ENCODE measurements at regions not wholly inside any gene's neighbourhood (a gene's known extent, or its start where the extent isn't known, plus 50 kb on each side); places are given as distances from the start of the nearest gene placed in this dataset.

DNA sequence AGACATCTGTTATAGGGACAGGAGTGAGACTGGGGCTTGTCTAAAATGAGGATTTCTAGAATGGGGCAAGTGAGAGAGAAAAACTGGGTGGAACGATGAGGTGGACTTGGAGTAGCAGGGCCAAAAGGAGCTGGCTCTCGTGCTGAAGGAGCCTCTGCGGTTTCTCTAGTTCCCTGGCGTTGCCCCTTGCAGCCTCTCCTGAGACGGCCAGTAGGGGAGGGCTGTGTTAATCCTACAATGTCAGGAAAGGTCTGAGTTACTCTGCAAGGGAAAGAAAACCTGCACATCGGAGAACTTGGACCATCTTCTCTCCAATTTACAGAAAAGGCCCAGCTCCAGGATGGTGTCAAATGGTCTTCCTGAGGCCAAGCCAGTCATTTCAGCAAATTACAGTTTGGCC is 963.8 kb upstream of the FLRT2 start:
- DNase-seq (ENCODE audit: extremely low spot score, insufficient read length, low read depth) (no peak), FAIRE-seq (no peak)

DNA sequence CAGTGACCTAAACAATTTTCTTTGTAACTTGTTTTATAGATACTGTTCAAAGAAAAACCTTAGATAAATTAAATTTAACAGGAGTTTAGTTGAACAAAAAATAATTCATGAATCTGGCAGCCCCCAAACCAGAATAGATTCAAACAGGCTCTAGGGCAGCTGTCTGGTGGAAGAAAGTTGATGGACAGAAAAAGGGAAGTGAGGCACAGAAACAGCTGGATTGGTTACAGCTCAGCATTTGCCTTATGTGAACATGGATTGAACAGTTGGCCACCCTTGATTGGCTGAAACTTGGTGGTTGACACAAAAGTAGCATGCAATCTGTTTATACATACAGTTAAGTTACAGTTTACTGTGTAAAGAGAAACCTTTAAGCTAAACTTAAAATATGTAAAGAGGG is 954.3 kb upstream of the FLRT2 start:
- DNase-seq (ENCODE audit: extremely low spot score, insufficient read length, low read depth) (no peak), FAIRE-seq (no peak)

DNA sequence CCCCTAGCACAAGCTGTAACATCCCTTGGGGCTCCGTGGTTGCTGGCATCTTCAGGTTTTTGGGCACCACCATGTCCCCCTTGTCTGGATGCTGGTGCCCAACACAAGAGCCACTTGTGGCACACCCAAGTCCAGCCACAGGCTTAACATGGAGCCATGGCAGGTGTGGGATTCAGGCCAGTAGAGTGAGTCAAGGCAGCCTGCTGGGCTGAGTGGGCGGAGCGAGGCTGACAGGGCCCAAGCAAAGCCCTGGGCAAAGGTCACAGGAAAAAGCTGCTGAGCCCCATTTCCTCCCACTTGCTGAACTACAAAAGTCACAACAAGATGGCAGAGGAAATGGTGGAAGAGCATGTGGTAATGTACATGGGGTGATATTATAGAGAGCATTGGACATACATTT is 950.7 kb upstream of the FLRT2 start:
- no peak for DNase-seq (ENCODE audit: extremely low spot score, insufficient read length, low read depth)
- no peak for FAIRE-seq

GRCh38 chr14:84581041-84581440 is 948.9 kb upstream of the FLRT2 start:
- DNase-seq (ENCODE audit: extremely low spot score, insufficient read length, low read depth) (no peak), FAIRE-seq (no peak)

GRCh38 chr14:84584511-84584910 is 945.4 kb upstream of the FLRT2 start:
- DNase-seq (ENCODE audit: extremely low spot score, insufficient read length, low read depth), result no peak
- FAIRE-seq, result no peak

DNA sequence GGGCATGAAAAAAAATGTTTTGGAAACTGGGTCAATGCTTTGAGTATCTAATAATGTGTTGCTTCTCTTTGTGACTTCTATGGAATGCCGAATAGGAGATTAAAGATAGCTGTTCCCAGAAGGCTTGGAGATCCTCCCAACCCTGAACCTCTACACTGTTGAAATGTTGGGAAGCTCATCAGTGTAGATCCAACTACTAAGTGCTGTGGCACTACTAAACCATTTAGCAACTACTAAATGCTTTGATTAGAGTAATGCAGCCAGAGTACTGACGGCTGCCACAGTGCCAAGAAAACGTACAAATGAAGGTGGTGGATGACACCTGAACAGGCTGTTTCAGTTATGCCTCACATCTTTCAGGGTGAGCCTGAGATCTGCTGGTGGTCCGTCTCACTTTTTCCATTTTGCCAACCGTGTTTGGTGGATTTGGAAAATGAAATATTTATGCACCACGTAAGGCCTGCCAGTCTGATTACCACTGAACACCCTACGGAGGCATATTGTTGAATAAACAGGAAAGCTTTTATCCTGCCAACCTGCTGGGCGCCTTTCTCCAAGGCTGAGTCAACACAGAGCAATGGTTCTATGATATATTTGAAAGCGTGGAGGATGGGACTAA is 938.0 kb upstream of the FLRT2 start:
- FAIRE-seq (no peak), DNase-seq (ENCODE audit: extremely low spot score, insufficient read length, low read depth) (no peak)

GRCh38 chr14:84592770-84593169 is 937.2 kb upstream of the FLRT2 start:
- no peak for FAIRE-seq

DNA sequence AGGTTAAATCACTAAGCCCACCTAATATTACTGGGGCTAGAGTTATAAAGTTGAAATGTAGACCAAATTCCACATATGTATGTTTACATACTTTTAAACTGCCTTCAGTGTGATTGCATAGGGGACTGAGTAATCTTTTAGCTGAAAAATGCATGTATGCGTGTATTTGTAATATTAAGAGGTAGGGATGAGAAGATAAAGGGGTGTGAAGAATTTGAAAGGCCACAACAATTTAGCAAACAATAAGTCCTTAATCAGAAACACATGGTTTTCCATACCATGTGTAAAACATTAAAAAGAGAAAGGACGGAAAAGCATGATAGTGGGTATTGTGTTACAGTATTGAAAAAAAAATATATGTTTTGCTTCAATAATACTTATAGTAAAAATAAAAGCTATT is 919.9 kb upstream of the FLRT2 start:
- FAIRE-seq (no peak), DNase-seq (ENCODE audit: extremely low spot score, insufficient read length, low read depth) (no peak)

More at GRCh38 chr14:84592770-84593169, 937.2 kb upstream of the FLRT2 start:
- no peak for DNase-seq (ENCODE audit: extremely low spot score, insufficient read length, low read depth)

DNA sequence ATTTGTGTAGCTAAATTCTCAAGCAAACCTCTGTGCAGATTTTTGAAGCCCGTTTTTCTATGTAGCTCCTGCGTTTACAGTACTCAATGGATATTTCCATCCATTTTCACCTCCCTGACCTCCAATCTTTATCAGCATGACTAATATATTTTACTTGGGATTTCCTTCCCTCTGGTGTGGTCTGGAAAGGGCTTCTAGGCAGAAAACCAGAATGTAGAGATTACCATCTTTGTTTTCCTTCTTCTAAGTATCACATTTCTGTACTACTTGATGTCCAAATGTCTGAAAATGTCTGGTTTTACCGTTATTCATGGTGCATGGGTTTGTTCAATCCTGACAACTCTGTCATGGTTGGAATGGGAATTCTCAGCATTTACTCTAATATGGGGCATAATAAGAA is 907.6 kb upstream of the FLRT2 start:
- FAIRE-seq, result no peak

DNA sequence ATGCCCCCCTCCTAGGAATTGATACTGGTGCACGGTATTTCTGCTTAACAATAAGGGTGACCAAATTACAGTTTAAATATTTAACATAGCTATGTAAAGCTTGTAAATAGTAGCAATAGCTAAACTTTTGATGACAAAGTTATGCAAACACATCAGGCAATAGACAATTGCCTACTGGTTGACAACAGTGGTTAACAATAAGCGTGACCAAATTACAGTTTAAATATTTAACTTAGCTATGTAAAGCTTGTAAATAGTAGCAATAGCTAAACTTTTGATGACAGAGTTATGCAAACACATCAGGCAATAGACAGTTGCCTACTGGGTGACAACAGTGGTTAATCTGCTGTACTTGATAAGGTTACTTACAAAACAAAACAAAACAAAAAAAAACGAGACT is 886.5 kb upstream of the FLRT2 start:
- DNase-seq (ENCODE audit: extremely low spot score, insufficient read length, low read depth), result no peak

More for the DNA sequence above, 907.6 kb upstream of the FLRT2 start:
- no peak for DNase-seq (ENCODE audit: extremely low spot score, insufficient read length, low read depth)

DNA sequence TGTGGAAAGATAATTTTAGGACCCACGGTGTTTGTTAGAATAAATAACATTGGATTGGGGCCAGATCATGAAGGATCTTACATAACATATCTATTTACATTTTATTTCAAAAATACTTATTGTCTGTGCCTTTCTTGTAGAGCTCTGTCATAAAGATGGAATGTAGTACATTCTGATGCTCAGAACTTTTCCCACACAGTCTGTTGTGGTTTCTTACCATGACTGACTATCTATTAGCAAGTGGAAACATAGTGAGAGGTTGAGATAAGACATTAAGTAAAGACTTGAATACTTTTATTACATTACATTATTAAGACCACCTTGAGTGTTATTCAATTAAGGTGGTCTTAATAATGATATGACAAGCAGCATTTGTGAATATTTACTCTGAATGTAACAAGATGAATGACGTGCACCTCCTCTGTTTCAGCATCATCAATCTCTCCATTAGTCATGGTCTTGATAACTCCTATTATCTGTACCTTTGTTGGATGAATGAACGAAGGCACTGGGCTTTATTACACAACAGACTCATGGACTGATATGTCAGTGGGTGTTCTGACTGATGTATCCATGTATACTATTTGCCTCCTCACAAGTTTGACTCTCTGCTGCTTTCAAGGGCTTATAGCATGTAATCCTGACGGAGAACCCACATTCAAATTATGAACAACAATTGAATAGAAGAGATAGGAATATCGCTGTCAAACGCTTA is 883.0 kb upstream of the FLRT2 start:
- DNase-seq (ENCODE audit: extremely low spot score, insufficient read length, low read depth), result no peak
- FAIRE-seq, result no peak

More for the DNA sequence above, 886.5 kb upstream of the FLRT2 start:
- FAIRE-seq, result no peak

- DNase-seq (ENCODE audit: extremely low spot score, insufficient read length, low read depth) (no peak), FAIRE-seq (no peak)
Observed at GRCh38 chr14:84655014-84655413, 874.9 kb upstream of the FLRT2 start.

DNA sequence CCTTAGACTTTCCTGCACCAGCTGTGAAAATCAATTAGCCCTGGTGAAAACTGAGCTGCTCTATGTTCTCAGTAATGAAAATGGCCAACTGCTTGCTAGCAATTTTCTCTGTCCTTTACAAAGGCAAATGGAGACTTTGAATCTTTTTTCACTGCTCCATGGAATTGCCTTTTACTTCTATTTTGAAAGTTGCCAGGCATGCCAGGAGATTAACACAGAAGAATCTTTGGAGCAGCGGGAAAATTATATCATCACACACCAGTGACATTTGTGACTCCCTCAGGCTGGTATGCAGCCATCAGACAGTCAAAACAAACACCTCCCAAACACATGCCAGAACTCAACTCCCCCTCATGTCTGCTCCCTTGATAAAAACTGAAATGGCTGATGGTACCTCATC is 872.0 kb upstream of the FLRT2 start:
- FAIRE-seq, result no peak
- DNase-seq (ENCODE audit: extremely low spot score, insufficient read length, low read depth), result no peak

DNA sequence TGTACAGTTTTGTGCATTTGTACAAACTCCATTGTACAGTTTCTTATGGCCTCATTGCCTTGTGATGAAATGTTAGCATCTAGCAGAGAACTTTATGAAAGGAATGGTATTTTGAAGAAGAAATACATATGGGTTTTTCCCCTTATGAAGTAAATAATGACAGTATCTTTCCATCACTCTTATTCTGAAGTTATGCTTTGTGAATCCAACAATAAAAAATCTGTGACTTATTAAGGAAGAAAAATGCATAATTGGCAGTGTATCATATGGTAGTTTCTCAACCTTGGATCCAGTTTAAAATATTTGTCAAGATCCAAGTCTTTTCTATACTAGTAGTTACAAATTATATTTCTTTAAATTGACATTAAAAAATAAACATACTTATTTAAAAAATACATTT is 859.1 kb upstream of the FLRT2 start:
- FAIRE-seq (no peak), DNase-seq (ENCODE audit: extremely low spot score, insufficient read length, low read depth) (no peak)

DNA sequence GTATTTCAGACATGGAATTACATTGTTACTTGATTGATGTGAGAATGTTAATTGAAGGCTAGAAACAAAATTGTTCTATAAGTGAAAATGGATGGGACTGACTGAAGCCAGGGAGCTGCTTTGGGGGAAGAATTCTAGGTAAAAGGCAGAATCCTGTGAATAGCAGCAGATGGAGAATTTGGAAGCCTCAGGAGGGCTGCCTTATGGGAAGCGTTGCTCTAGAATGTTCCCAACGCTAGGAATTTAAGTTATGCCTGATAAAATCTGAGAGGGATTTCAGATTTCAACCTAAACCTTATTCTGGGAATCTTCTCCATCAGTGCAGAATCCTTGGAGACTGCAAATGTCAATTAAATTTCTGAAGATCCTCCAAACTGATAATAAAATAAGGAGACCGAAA is 858.2 kb upstream of the FLRT2 start:
- FAIRE-seq, result no peak
- DNase-seq (ENCODE audit: extremely low spot score, insufficient read length, low read depth), result no peak

- no peak for DNase-seq (ENCODE audit: extremely low spot score, insufficient read length, low read depth)
- FAIRE-seq, result no peak
Observed at GRCh38 chr14:84674636-84675035, 855.3 kb upstream of the FLRT2 start.

DNA sequence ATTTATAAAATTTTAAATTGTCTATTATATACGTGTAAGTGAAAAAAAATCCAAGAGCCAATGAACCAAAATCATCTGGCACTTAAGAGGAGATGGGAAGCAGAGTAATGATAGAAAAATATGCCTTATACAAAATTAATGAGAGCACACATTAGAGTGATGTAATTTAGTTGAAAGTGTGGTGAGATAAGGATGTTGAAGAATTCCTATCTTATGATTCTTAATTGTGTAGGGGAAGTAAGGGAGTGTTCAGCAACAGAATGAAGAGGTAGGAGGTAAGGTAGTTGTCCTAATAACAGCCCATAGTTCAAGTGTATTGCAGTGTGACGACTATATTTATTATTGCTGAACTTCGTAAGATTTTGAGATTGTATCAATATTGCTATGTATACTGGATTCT is 843.4 kb upstream of the FLRT2 start:
- FAIRE-seq, result no peak
- DNase-seq (ENCODE audit: extremely low spot score, insufficient read length, low read depth), result no peak

DNA sequence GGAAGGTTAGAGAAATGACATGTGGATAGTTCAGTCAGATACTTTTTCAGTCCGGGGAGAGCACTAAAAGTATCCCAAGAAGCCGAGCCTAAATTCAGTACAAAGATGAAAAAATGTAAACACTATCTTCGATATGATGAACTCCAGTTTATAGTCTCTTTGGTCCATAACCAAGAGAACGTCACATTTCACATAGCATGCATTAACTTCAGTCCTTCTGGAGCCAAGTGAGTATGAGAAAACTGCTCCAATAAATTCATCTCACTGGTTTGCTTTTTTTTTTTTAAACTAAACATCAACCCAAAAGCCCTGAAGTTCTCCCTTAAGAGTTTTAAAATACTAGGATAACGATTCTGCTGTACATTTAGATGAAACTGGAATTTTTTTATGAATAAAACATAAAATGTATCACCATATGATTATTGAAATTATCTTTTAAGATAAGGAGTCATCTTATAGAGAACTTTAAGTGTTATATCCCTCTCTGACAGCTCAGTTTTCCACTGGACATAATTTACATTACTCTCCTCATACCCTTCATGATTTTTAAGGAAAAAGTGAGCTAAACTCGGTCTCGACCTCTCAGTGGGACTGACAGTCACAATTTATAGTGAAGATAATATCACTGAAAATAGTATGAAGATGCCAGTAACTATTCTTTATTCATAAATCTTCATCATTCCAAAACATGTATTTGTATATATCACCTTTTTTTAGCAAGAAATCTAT is 841.5 kb upstream of the FLRT2 start:
- FAIRE-seq (no peak), DNase-seq (ENCODE audit: extremely low spot score, insufficient read length, low read depth) (no peak)

DNA sequence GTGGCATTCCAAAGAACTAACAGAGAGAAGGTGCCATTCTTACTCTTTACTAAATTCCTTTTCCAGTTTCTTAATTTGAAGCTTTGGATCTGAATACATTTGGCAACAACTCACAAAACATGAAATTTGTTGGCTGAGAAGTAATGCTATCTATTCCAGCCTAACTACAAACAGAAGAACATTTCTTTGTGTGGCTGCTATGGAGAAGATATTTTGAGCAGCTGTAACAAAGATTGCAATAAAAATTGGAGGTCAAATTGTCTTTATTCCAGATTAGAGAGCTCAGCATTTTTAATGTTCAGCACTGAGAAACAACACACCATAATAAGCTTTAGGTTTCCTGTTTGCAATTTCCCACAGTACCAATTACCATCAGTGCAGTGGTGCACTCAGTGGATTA is 835.8 kb upstream of the FLRT2 start:
- no peak for FAIRE-seq
- no peak for DNase-seq (ENCODE audit: extremely low spot score, insufficient read length, low read depth)

- FAIRE-seq (no peak), DNase-seq (ENCODE audit: extremely low spot score, insufficient read length, low read depth) (no peak)
Observed at GRCh38 chr14:84704601-84705000, 825.3 kb upstream of the FLRT2 start.

GRCh38 chr14:84707830-84708229 is 822.1 kb upstream of the FLRT2 start:
- DNase-seq (ENCODE audit: extremely low spot score, insufficient read length, low read depth) (no peak), FAIRE-seq (no peak)
